ENCODE measurements at regions not wholly inside any gene's neighbourhood (a gene's known extent, or its start where the extent isn't known, plus 50 kb on each side); places are given as distances from the start of the nearest gene placed in this dataset.

- DNase-seq = no peak
These were observed 238.4 kb downstream of the CDCA7 start for GRCh38 chr2:173593109-173593508.

GRCh38 chr2:173596244-173596643 lies 241.6 kb downstream of the CDCA7 start:
- no peak for DNase-seq

GRCh38 chr2:173598525-173598924 lies 243.9 kb downstream of the CDCA7 start:
- no peak for DNase-seq

GRCh38 chr2:173599821-173600359 lies 245.2 kb downstream of the CDCA7 start:
- DNase-seq = no peak

- DNase-seq = peak in 1 of 5 experiments; percentile 2
These were observed 247.6 kb downstream of the CDCA7 start for GRCh38 chr2:173602153-173602795.

- no peak for DNase-seq
These were observed 251.3 kb downstream of the CDCA7 start for GRCh38 chr2:173605994-173606393.

- DNase-seq = no peak
These were observed 252.1 kb downstream of the CDCA7 start for GRCh38 chr2:173606619-173607248.

- no peak for DNase-seq
These were observed 253.1 kb downstream of the CDCA7 start for GRCh38 chr2:173607606-173608311.

- DNase-seq = no peak
These were observed 256.4 kb downstream of the CDCA7 start for GRCh38 chr2:173611121-173611520.

GRCh38 chr2:173612354-173612753 lies 257.7 kb downstream of the CDCA7 start:
- DNase-seq = no peak

GRCh38 chr2:173613386-173613785 lies 258.7 kb downstream of the CDCA7 start:
- DNase-seq = no peak

GRCh38 chr2:173614265-173614930 lies 259.7 kb downstream of the CDCA7 start:
- no peak for DNase-seq

GRCh38 chr2:173623438-173624319 lies 269.0 kb downstream of the CDCA7 start:
- no peak for DNase-seq

GRCh38 chr2:173625315-173625714 lies 270.6 kb downstream of the CDCA7 start:
- DNase-seq = no peak

- DNase-seq = no peak
These were observed 274.4 kb downstream of the CDCA7 start for GRCh38 chr2:173629076-173629475.

GRCh38 chr2:173630425-173631126 lies 275.9 kb downstream of the CDCA7 start:
- DNase-seq = no peak

- no peak for DNase-seq
These were observed 276.4 kb downstream of the CDCA7 start for GRCh38 chr2:173631127-173631460.

- no peak for DNase-seq
These were observed 289.5 kb downstream of the CDCA7 start for GRCh38 chr2:173644146-173644545.

- DNase-seq = no peak
These were observed 293.1 kb downstream of the CDCA7 start for GRCh38 chr2:173647681-173648311.

- DNase-seq = no peak
These were observed 294.1 kb downstream of the CDCA7 start for GRCh38 chr2:173648816-173649215.

All from T-helper 2 cell (primary cell).